ENCODE measurements at regions not wholly inside any gene's neighbourhood (a gene's known extent, or its start where the extent isn't known, plus 50 kb on each side); places are given as distances from the start of the nearest gene placed in this dataset.

GRCh38 chr5:143870362-143870761, 58.4 kb downstream of the HMHB1 start:
- no peak for DNase-seq

GRCh38 chr5:143870871-143871632, 59.1 kb downstream of the HMHB1 start:
- no peak for DNase-seq

GRCh38 chr5:143871672-143872071, 59.7 kb downstream of the HMHB1 start:
- DNase-seq: no peak

- no peak for DNase-seq
These were observed 62.4 kb downstream of the HMHB1 start for GRCh38 chr5:143874312-143874711.

- no peak for DNase-seq
These were observed 65.2 kb downstream of the HMHB1 start for GRCh38 chr5:143877196-143877595.

GRCh38 chr5:143878430-143878829, 66.5 kb downstream of the HMHB1 start:
- DNase-seq: no peak

- DNase-seq: no peak
These were observed 67.7 kb downstream of the HMHB1 start for GRCh38 chr5:143879646-143880045.

GRCh38 chr5:143880178-143880577, 68.2 kb downstream of the HMHB1 start:
- no peak for DNase-seq

GRCh38 chr5:143882520-143882919, 70.6 kb downstream of the HMHB1 start:
- no peak for DNase-seq

- DNase-seq: no peak
These were observed 74.1 kb downstream of the HMHB1 start for GRCh38 chr5:143886096-143886495.

GRCh38 chr5:143886651-143887638, 75.0 kb downstream of the HMHB1 start:
- peak; percentile 10 for DNase-seq

- no peak for DNase-seq
These were observed 76.1 kb downstream of the HMHB1 start for GRCh38 chr5:143887903-143888665.

- no peak for DNase-seq
These were observed 77.0 kb downstream of the HMHB1 start for GRCh38 chr5:143888912-143889311.

- DNase-seq: no peak
These were observed 78.0 kb downstream of the HMHB1 start for GRCh38 chr5:143889986-143890385.

- no peak for DNase-seq
These were observed 78.5 kb downstream of the HMHB1 start for GRCh38 chr5:143890487-143890886.

- no peak for DNase-seq
These were observed 80.3 kb downstream of the HMHB1 start for GRCh38 chr5:143892271-143892670.

- no peak for DNase-seq
These were observed 80.9 kb downstream of the HMHB1 start for GRCh38 chr5:143892908-143893307.

GRCh38 chr5:143893638-143894037, 81.7 kb downstream of the HMHB1 start:
- DNase-seq: no peak

- DNase-seq: no peak
These were observed 84.6 kb downstream of the HMHB1 start for GRCh38 chr5:143896516-143896915.

GRCh38 chr5:143896966-143897365, 85.0 kb downstream of the HMHB1 start:
- DNase-seq: no peak

- no peak for DNase-seq
These were observed 86.4 kb downstream of the HMHB1 start for GRCh38 chr5:143898381-143898780.

GRCh38 chr5:143898916-143899591, 87.1 kb downstream of the HMHB1 start:
- no peak for DNase-seq

GRCh38 chr5:143908959-143909358, 97.0 kb downstream of the HMHB1 start:
- DNase-seq: no peak
